Stimulated activated CD4-positive, alpha-beta T cell treated with anti-CD3 and anti-CD28 coated beads, TNF-alpha, amount 100 ng/mL, for 4 hours (primary cell): ENCODE measurements at regions not wholly inside any gene's neighbourhood (a gene's known extent, or its start where the extent isn't known, plus 50 kb on each side); places are given as distances from the start of the nearest gene placed in this dataset.
A peak's percentile ranks its signal among the peaks of the same experiment; 100 is the strongest.
"Not testable (repeated sequence)": the region's sequence is repeated elsewhere in the genome, so short reads cannot be mapped to it uniquely, and the experiment has no call there.

Experiments used
- DNase-seq, 3 experiments: peaks; one replicate each; pipeline ENCODE4 v3.0.0-alpha.2; 2020; ENCODE audit warnings: low read depth in 3 of 3

- no peak for DNase-seq
These were observed 164.4 kb upstream of the NAMPT start for GRCh38 chr7:106448992-106449859.

GRCh38 chr7:106448346-106448991 is 163.7 kb upstream of the NAMPT start:
- DNase-seq: no peak

GRCh38 chr7:106447318-106447847 is 162.6 kb upstream of the NAMPT start:
- DNase-seq: no peak

GRCh38 chr7:106445366-106445765 is 160.6 kb upstream of the NAMPT start:
- DNase-seq: not testable (repeated sequence)

GRCh38 chr7:106444068-106444655 is 159.4 kb upstream of the NAMPT start:
- DNase-seq: no peak

GRCh38 chr7:106443156-106443555 is 158.4 kb upstream of the NAMPT start:
- DNase-seq: no peak

GRCh38 chr7:106442476-106442875 is 157.7 kb upstream of the NAMPT start:
- DNase-seq: no peak

- not testable (repeated sequence) for DNase-seq
These were observed 156.6 kb upstream of the NAMPT start for GRCh38 chr7:106441343-106441742.

GRCh38 chr7:106436933-106437332 is 152.2 kb upstream of the NAMPT start:
- DNase-seq: not testable (repeated sequence)

- no peak for DNase-seq
These were observed 148.6 kb upstream of the NAMPT start for GRCh38 chr7:106433377-106433776.

- DNase-seq: no peak
These were observed 146.0 kb upstream of the NAMPT start for GRCh38 chr7:106430535-106431455.

- no peak for DNase-seq
These were observed 145.3 kb upstream of the NAMPT start for GRCh38 chr7:106430103-106430502.

GRCh38 chr7:106426803-106427202 is 142.0 kb upstream of the NAMPT start:
- no peak for DNase-seq

GRCh38 chr7:106425017-106425719 is 140.4 kb upstream of the NAMPT start:
- DNase-seq: peak; percentile 36 to 53 (median 50)

- no peak for DNase-seq
These were observed 139.8 kb upstream of the NAMPT start for GRCh38 chr7:106424476-106425016.

GRCh38 chr7:106423821-106424475 is 139.2 kb upstream of the NAMPT start:
- no peak for DNase-seq

GRCh38 chr7:106423111-106423510 is 138.3 kb upstream of the NAMPT start:
- DNase-seq: no peak

GRCh38 chr7:106421181-106421762 is 136.5 kb upstream of the NAMPT start:
- DNase-seq: no peak

GRCh38 chr7:106420736-106421135 is 136.0 kb upstream of the NAMPT start:
- DNase-seq: no peak

- no peak for DNase-seq
These were observed 135.4 kb upstream of the NAMPT start for GRCh38 chr7:106420210-106420609.
